Stimulated activated CD4-positive, alpha-beta T cell treated with anti-CD3 and anti-CD28 coated beads, Interleukin-1b, Interleukin-23, amount 100 ng/mL, for 48 hours (primary cell): ENCODE measurements at regions not wholly inside any gene's neighbourhood (a gene's known extent, or its start where the extent isn't known, plus 50 kb on each side); places are given as distances from the start of the nearest gene placed in this dataset.
"Not testable (repeated sequence)": the region's sequence is repeated elsewhere in the genome, so short reads cannot be mapped to it uniquely, and the experiment has no call there.

Source experiments
- DNase-seq: peaks from one replicate; pipeline ENCODE4 v3.0.0-alpha.2; 2020

DNA sequence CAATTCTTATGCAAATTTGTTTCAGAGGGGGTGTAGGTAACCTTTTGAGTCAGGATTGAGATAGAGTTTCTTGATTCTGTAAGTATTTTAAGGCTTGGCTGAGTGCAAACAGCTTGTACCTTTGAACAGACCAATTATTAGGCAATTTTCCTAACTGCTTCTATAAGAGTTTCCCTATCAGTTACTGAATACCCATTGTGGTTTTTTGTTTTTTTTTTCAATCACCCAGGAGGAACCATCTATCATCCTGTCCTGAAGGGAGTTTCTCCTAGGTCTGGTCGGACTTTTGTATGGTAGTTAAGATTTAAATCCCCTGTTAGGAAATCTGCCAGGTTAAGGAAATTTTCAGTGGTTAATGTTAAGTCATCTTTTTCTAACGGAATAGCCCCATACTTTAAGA, 319.4 kb upstream of the SLC39A10 start:
- no peak for DNase-seq

DNA sequence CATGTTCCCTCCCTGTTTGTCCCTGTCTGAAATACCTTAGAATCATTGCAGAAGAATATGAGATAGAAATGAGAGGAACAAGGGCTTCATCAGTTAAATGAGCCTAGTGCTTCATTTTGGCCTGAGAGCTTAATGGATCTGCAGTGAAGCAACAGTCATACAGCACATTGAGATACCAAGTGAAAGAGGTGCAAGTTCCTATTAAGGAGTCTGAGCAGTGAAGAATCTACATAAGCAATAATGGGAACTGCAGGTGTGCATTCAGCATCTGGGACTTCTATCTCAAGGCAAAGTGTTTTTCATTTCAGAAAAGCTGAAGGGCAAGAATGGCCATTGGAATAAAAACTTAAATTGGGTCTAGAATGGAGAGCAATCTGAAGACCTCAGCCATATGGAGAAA, 323.2 kb upstream of the SLC39A10 start:
- no peak for DNase-seq

DNA sequence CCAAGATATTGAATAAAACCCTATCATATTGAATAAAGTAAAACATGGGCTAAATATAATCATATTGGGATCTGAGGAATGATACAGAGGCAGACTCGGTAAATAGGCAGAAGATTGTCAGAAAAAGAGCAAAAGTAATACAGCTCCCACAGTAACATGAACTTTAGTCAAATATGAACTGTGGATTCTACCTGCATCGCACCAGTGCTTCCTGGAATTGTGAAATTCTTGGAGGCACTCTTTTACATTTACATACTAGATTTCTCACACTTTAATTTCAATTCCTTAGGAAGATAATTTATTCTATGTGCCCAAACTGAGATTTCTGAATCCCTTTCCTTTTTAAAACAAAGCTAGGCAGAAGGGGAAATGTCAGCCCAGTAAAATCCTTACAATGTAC, 325.1 kb upstream of the SLC39A10 start:
- DNase-seq: no peak

GRCh38 chr2:195331129-195331528, 325.9 kb upstream of the SLC39A10 start:
- DNase-seq: no peak

- no peak for DNase-seq
Observed at GRCh38 chr2:195330513-195330956, 326.5 kb upstream of the SLC39A10 start.

- DNase-seq: not testable (repeated sequence)
Observed at GRCh38 chr2:195329784-195330183, 327.2 kb upstream of the SLC39A10 start.

DNA sequence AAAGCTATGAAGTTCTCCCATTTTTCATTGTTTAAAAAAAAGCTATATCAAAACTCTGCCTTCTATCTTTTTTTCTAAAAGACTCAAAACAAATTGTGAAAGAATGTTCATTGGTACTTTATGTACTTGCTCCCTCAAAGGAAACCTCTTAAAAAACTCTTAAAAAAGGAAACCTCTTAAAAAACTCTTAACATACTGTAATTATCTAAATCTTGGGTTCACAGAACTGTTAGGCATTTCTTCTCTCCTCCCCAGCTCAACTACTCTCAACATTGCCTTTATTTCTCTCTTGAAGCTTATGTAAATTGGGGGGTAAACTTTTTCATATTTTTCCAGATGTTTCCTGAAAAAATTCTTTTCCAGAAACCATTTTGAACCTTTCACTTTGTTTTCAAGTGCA, 330.5 kb upstream of the SLC39A10 start:
- DNase-seq: no peak

GRCh38 chr2:195322324-195322723, 334.7 kb upstream of the SLC39A10 start:
- DNase-seq: no peak

DNA sequence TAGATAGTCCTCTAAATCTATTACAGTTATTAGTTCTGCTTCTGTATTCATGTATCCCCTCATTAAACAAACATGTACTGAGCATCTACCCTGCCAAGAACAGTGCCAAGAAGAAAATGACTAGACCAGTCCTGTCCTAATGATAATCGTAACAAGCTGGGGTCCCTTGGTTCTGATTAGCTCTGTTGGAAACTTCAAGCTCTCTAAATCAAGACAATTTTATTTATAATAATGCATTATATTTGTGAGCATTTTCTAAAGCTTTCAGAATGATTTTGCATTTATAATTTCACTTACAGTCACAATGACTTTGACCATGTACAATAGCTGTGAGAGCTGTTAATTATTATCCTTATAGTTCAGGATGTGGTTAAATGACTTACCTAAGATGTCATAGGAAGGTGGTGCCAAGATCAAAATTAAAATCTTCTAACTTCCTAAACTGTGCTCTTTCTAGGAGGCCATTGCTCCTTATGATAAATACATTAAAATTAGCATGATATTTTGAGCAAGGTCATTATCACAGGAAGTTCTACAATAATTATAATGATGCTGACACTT, 336.5 kb upstream of the SLC39A10 start:
- DNase-seq: no peak

DNA sequence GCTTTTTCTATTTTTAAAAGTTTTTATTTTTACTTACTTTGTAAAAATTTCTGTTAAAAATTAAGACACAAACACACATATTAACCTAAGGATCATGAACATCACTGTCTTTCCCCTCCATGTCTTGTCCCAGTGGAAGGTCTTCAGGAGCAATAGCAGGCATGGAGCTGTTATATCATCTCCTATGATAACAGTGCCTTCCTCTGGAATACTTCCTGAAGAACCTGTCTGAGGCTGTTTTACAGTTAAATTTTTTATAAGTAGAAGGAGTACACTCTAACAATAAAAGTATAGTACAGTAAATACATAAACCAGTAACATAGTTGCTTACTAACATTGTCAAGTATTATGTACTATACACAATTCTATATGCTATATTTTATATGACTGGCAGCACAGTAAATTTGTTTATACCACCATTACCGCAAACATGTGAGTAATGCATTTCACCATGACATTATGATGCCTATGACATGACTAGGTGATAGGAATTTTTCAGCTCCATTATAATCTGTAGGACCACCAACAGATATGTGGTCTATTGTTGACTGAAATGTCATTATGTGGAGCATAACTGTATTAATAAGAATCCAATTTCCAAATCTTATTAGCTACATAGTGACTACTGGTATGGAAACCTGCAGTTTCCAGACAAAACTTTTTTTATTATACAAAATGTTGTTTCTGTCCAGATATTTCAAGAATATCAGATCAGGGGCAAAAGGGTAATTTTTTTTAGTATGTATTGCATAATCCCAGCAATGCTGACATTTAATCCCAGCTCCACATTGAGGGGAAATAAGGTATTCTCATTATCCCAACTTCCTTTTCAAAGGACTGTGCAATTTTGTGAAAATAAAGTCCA, 337.2 kb upstream of the SLC39A10 start:
- DNase-seq: no peak

DNA sequence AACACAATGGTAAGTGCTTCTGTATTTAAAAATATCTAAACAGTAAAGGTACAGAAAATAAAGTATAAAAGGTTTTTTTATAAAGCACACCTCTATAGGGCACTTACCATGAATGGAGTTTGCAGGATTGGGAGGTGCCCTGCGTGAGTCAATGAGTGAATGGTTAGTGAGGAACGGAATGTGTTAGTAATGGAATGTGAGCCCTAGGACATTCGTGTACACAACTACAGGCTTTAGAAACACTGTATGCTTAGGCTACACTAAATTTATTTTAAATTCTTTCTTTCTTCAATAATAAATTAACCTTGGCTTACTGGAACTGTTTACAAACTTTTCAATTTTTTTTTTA, 337.9 kb upstream of the SLC39A10 start:
- no peak for DNase-seq

DNA sequence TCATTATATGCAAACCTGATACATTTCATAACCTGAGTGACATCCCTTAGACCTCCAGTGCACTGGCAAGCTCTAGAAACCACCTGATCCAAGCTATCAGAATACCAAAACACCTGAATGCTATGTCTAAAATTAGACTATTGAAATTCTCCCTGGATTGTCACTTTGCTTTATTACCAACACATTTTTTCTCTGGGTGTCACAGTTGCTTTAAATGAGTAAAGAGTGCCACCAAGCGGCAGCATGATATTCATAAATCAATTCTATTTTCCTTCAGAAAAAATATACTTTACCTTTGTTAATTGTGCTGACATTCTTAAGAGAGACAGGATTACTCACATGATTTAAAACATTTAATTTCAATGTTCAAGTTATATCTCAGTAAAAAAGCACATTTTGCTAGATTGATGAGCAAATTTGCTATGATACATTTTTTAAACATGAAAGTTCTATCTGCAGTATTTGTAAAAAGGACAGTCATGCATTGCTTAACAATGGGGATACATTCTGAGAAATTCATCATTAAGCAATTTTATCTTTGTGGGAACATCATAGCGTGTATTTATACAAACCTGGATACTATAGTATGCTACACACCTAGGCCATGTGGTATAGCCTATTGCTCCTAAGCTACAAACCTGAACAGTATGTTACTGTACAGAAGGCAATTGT, 338.4 kb upstream of the SLC39A10 start:
- no peak for DNase-seq

GRCh38 chr2:195317550-195317949, 339.5 kb upstream of the SLC39A10 start:
- no peak for DNase-seq

DNA sequence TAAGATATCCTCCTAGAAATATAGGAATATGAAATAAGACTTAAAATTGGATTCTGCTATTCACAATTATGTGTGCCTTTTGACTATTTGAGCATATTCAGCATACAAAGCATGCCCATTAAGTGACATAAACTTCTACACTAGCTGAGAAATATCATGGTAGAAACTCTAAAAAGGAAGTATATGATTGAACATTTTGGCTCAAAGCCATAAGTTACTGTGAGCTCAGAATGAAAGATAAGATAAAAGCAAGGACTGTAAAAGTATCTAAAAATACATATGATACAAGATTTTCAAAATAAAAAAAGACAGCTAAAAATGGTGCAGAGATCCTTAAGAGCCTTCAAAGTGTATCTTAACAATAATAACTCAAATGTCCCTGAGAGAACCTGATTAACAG, 340.5 kb upstream of the SLC39A10 start:
- DNase-seq: no peak

DNA sequence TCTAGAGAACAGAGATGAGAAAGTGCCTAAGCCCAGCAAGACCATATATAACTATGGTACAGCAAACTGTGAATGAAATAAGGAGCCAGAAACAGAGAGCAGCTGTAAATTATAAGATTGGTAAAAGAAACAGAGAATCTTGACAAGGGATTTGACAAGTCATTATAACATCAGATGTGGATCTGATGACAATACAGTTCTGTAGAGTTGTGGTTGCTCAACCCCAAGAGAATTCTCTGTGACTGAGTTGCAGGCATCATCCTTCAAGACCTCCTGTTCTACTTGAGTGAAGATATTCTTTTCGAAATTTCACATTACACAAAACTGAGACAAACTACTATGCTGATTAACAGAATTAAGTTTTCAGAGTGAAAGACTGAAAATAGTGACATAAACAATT, 343.1 kb upstream of the SLC39A10 start:
- no peak for DNase-seq

DNA sequence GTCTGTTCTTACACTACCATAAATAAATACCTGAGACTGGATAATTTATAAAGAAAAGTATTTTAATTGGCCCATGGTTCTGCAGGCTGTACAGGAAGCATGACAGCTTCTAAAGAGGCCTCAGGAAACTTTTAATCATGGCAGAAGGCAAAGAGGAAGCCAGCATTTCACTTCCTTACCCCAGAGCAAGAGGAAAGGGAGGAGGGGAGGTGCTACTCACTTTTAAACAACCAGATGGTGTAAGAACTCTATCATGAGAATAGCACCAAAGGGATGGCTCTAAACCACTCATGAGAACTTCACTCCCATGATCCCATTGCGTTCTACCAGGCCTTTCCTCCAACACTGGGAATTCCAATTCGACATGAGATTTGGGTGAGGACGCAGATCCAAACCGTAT, 344.4 kb upstream of the SLC39A10 start:
- no peak for DNase-seq

- DNase-seq: no peak
Observed at GRCh38 chr2:195308163-195308562, 348.9 kb upstream of the SLC39A10 start.

DNA sequence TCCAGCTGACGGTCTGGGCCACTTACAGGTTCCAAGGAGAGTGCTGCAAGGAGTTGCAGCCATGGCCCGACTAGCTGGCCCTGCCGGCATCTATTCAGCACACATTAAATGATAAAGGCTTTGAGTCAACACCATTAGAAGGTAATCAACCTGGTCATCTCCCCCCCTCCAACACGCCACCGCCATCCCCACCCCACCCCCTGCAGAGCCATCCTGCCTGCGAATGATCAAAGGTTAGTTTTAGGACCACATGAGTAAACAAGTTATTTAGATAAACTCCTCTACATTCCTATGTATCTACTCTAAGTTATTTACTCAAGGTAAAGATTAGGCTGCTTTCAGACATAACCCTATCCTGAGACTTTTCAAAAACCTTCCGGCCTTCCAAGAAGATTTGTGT, 349.3 kb upstream of the SLC39A10 start:
- no peak for DNase-seq

GRCh38 chr2:195304310-195304709, 352.7 kb upstream of the SLC39A10 start:
- DNase-seq: no peak

DNA sequence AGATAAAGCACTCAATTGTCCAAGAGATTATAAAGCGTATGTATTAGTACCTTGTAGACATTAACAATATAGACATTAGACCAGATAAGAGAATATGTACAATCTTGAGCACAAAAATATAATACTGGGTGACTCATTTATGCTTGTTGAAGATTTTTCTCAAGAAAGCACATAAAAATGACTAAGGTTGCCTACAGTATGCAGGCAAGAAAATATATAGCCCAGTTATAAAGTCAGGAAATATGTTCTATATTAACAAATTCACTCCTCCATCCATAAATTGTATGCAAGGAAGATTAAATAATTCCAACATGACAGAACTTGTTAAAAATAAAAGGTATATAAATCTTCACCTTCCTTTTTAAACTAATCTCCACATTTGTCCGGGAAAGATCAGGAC, 356.4 kb upstream of the SLC39A10 start:
- DNase-seq: no peak

- no peak for DNase-seq
Observed at GRCh38 chr2:195299600-195299999, 357.4 kb upstream of the SLC39A10 start.

DNA sequence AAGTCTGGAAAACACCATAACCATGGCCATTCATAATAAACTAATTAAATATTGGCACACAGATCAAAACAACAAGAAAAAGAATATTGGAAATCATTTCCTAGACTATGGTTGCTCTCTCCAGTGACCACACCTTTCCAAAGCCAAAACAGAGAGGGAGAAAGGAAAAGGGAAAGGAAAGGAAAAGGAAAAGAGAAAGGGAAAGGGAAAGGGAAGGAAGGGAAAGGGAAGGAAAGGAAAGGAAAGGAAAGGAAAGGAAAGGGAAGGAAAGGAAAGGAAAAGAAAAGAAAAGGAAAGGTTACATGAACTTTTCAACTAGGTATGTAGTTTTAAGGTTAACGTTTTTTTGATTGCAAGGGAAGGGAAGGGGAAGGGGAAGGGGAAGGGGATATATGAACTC, 360.5 kb upstream of the SLC39A10 start:
- DNase-seq: no peak

GRCh38 chr2:195289081-195289480, 367.9 kb upstream of the SLC39A10 start:
- DNase-seq: no peak

DNA sequence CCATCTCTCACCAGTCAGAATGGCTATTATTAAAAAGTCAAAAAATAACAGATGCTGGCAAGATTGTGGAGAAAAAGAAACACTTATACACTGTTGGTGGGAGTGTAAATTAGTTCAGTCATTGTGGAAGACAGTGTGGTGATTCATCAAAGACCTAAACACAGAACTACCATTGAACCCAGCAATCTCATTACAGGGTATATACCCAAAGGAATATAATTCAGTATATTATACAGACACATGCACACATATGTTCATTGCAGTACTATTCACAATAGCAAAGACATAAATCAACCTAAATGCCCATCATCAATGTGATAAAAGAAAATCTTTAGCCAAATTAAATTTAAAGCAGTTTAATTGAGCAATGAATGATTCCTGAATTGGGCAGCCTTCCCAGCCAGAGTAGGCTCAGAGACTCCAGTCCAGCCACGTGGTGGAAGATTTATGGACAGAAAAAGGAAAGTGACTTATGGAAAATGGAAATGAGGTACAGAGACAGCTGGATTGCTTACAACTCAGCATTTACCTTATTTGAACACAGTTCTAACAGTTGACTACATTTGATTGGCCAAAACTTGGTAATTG, 377.1 kb upstream of the SLC39A10 start:
- DNase-seq: no peak
